HG02763 (cell line): ENCODE measurements at regions not wholly inside any gene's neighbourhood (a gene's known extent, or its start where the extent isn't known, plus 50 kb on each side); places are given as distances from the start of the nearest gene placed in this dataset.

ENCODE experiments used
- ATAC-seq: cut with Tn5 transposase; IDR thresholded peaks from one replicate; pipeline ENCODE4 v1.9.1; 2021; ENCODE audit warnings: mild to moderate bottlenecking, moderate library complexity; ENCODE audit not compliant: unreplicated experiment

GRCh38 chr1:61627365-61627764, 97.6 kb downstream of the TM2D1 start:
- ATAC-seq = no peak

- no peak for ATAC-seq
Observed at GRCh38 chr1:61626816-61627215, 98.1 kb downstream of the TM2D1 start.

- no peak for ATAC-seq
Observed at GRCh38 chr1:61623852-61624251, 101.1 kb downstream of the TM2D1 start.

GRCh38 chr1:61620536-61620935, 104.4 kb downstream of the TM2D1 start:
- no peak for ATAC-seq

- ATAC-seq = no peak
Observed at GRCh38 chr1:61618755-61619154, 106.2 kb downstream of the TM2D1 start.

GRCh38 chr1:61618193-61618592, 106.7 kb downstream of the TM2D1 start:
- ATAC-seq = no peak

GRCh38 chr1:61616830-61617229, 108.1 kb downstream of the TM2D1 start:
- ATAC-seq = no peak

GRCh38 chr1:61612602-61613001, 112.3 kb downstream of the TM2D1 start:
- no peak for ATAC-seq

GRCh38 chr1:61609040-61609439, 115.9 kb downstream of the TM2D1 start:
- no peak for ATAC-seq

GRCh38 chr1:61607448-61607847, 117.5 kb downstream of the TM2D1 start:
- ATAC-seq = no peak

GRCh38 chr1:61606448-61607312, 118.3 kb downstream of the TM2D1 start:
- no peak for ATAC-seq

GRCh38 chr1:61605607-61606321, 119.2 kb downstream of the TM2D1 start:
- no peak for ATAC-seq

GRCh38 chr1:61604684-61605083, 120.3 kb downstream of the TM2D1 start:
- no peak for ATAC-seq

- no peak for ATAC-seq
Observed at GRCh38 chr1:61604261-61604660, 120.7 kb downstream of the TM2D1 start.

GRCh38 chr1:61602663-61603062, 122.3 kb downstream of the TM2D1 start:
- ATAC-seq = no peak

GRCh38 chr1:61597601-61598000, 127.3 kb downstream of the TM2D1 start:
- no peak for ATAC-seq

- ATAC-seq = no peak
Observed at GRCh38 chr1:61593331-61593730, 131.6 kb downstream of the TM2D1 start.

GRCh38 chr1:61591351-61591750, 133.6 kb downstream of the TM2D1 start:
- ATAC-seq = no peak

GRCh38 chr1:61588736-61589672, 135.9 kb downstream of the TM2D1 start:
- peak; percentile 74 for ATAC-seq

- no peak for ATAC-seq
Observed at GRCh38 chr1:61585714-61586113, 139.2 kb downstream of the TM2D1 start.

- ATAC-seq = no peak
Observed at GRCh38 chr1:61583703-61584102, 141.2 kb downstream of the TM2D1 start.
